ENCODE measurements at regions not wholly inside any gene's neighbourhood (a gene's known extent, or its start where the extent isn't known, plus 50 kb on each side); places are given as distances from the start of the nearest gene placed in this dataset.

DNA sequence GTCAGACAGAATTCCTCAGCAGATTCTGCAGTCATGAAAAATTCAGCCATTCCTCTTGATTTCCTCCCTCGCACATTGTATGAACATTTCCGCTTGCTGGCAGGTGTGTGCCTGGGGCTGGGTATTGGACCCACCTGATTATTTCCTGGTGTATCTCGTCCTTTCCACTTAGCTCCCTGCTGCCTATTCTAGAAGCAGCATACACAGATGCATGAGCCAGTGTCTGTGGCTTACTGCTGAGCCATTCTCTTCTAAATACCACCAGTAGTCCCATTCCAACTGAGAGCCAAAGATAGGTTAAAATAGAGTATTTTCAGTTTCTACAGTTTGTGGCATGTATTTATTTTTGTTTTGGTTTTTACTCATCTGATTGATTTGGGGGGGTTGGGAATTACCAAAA is 270.1 kb upstream of the AKR1E2 start:
- no peak overlapping the region for H3K4me3 ChIP-seq (ENCODE audit: low read depth, low read length)
- ChIA-PET POLR2A (no interaction called here), CTCF (interaction anchor here (1.1 kb wide), 1 partner anchor 10 kb away, joined by 3 read pairs; no protein-coding TSS in a partner anchor)
- DNase-seq (ENCODE audit: low read depth, low spot score), result no peak
- TF ChIP-seq, protein P1, sequence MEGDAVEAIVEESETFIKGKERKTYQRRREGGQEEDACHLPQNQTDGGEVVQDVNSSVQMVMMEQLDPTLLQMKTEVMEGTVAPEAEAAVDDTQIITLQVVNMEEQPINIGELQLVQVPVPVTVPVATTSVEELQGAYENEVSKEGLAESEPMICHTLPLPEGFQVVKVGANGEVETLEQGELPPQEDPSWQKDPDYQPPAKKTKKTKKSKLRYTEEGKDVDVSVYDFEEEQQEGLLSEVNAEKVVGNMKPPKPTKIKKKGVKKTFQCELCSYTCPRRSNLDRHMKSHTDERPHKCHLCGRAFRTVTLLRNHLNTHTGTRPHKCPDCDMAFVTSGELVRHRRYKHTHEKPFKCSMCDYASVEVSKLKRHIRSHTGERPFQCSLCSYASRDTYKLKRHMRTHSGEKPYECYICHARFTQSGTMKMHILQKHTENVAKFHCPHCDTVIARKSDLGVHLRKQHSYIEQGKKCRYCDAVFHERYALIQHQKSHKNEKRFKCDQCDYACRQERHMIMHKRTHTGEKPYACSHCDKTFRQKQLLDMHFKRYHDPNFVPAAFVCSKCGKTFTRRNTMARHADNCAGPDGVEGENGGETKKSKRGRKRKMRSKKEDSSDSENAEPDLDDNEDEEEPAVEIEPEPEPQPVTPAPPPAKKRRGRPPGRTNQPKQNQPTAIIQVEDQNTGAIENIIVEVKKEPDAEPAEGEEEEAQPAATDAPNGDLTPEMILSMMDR (IDR thresholded peaks at IDR 0.05; ENCODE audit: insufficient read depth, low read length, missing control alignments), result no peak

DNA sequence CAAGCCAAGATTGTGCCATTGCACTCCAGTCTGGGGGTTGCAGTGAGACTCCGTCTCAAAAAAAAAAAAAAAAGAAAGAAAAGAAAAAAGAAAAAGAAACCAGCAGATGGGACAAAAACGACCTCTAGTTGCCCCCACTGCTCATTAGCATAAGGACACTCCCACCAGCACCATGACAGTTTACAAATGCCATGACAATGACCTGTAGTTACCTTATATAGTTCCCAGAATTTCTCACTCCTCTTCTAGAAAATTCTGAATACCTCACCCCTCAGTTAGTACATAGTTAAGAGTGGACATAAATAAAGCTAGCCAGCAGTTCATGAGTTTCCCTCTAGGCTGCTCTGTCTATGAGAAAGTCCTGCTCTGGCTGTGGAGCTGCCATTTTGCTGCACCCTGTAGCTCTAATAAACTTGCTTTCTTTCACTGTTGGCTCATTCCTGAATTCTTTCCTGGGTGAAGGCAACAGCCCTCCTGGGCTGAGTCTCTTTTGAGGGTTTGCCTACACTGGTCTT is 276.8 kb upstream of the AKR1E2 start:
- ChIA-PET CTCF (interaction anchor here (1.3 to 1.5 kb wide), 3 partner anchors 9 to 12 kb away, joined by 3 to 5 read pairs (median 4); no protein-coding TSS in a partner anchor), POLR2A (no interaction called here)
- TF ChIP-seq, protein P1 (IDR thresholded peaks at IDR 0.05; ENCODE audit: insufficient read depth, low read length, missing control alignments), result no peak
- no peak for DNase-seq (ENCODE audit: low read depth, low spot score)
- H3K4me3 ChIP-seq (ENCODE audit: low read depth, low read length), result no peak overlapping the region

DNA sequence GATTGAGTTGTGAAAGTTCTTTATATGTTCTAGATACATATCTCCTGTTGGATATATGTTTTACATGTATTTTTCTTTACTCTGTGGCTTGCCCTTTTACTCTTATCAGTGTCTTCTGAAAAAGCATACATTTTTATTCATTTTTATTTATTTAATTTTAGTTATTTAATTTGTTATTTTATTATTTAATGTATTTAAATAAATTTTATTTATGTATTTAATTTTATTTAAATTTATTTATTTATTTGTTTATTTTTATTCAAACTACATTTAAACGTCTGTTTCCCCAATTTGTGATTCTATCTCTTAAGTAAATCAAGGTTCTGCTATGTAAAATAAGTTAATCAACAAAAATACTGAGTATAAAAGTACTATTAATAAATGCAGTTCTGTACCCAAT is 279.1 kb upstream of the AKR1E2 start:
- ChIA-PET CTCF (interaction anchor here (1.0 kb wide), 1 partner anchor 8 kb away, joined by 4 read pairs; no protein-coding TSS in a partner anchor), POLR2A (interaction anchor here (0.6 kb wide), 1 partner anchor 76 kb away, joined by 3 read pairs; no protein-coding TSS in a partner anchor)
- TF ChIP-seq, protein P1 (IDR thresholded peaks at IDR 0.05; ENCODE audit: insufficient read depth, low read length, missing control alignments), result no peak
- H3K4me3 ChIP-seq (ENCODE audit: low read depth, low read length), result no peak overlapping the region
- DNase-seq (ENCODE audit: low read depth, low spot score), result no peak

DNA sequence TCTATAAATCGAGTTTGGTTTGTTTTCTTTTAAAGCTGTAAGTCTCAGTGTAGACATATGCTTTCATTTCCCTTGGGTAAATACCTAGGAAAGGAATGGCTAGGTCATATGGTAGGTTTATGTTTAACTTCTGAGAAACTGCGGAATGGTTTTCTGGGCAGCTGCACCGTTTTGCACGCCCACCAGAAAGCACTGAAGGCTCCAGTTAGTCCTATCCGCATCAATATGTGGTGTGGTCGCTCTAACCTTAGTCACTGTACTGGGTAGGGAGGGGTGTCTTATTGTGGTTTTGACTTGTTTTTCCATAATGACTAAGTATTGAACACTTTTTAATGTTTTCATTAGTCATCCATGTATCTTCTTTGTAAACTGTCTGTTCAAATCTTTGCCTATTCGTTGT is 279.5 kb upstream of the AKR1E2 start:
- POLR2A ChIA-PET, result interaction anchor here (0.6 kb wide), 1 partner anchor 76 kb away, joined by 3 read pairs; no protein-coding TSS in a partner anchor
- no peak for DNase-seq (ENCODE audit: low read depth, low spot score)
- H3K4me3 ChIP-seq (ENCODE audit: low read depth, low read length), result no peak overlapping the region
- CTCF ChIA-PET, result no interaction called here
- TF ChIP-seq, protein P1 (IDR thresholded peaks at IDR 0.05; ENCODE audit: insufficient read depth, low read length, missing control alignments), result no peak

DNA sequence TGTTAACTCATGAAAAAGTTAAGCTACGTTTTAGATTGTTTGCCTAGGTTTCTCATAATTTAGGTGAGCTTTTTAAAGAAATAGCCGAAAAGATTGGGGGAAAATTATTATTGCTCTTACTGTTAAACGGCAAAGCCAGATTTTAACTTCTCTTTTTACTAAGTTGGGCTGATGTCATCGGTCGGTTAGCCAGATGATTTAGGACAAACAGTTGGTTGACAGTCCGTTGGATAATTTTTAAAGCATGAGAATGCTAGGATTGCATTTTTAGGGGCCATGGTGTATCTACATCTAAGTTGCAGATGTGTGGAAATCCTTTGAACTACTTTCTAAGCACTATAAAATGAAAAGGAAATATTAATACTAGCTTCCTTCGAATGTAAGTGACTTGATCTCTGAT is 280.9 kb upstream of the AKR1E2 start:
- CTCF ChIA-PET, result interaction anchor here (0.9 to 1.2 kb wide), 2 partner anchors 11 to 12 kb away, joined by 3 read pairs; no protein-coding TSS in a partner anchor
- POLR2A ChIA-PET, result no interaction called here
- TF ChIP-seq, protein P1 (IDR thresholded peaks at IDR 0.05; ENCODE audit: insufficient read depth, low read length, missing control alignments), result no peak
- H3K4me3 ChIP-seq (ENCODE audit: low read depth, low read length), result no peak overlapping the region
- no peak for DNase-seq (ENCODE audit: low read depth, low spot score)

DNA sequence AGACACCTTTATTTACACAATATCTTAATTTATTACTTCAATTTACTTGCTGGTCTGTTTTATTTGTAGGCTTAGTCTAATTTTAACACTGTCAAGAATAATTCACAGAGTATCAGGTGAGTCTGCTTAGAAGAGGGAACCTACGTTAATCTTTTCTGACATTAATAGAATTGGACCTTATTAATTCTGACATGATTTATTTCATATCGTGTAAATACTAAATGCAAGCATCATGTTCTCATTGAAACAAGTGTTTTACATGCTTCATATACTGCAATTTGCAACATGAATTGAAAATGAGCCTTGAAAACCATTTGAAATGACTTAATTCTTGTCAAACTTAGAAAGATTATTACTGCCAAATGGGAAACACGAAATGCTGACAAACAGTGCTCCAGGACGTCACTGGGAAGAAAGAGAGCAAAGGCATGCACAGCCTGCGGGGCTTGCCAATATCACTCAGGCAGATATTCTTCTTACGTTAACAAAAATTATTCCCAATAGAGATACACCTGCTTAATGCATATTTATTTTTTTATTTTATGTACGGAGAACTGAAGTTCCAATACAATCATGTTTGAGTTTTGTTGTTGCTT is 282.0 kb upstream of the AKR1E2 start:
- ChIA-PET CTCF (no interaction called here), POLR2A (no interaction called here)
- DNase-seq (ENCODE audit: low read depth, low spot score), result no peak
- TF ChIP-seq, protein P1 (IDR thresholded peaks at IDR 0.05; ENCODE audit: insufficient read depth, low read length, missing control alignments), result no peak
- H3K4me3 ChIP-seq (ENCODE audit: low read depth, low read length), result no peak overlapping the region

Data from AG04449 (cell line).